ENCODE measurements at regions not wholly inside any gene's neighbourhood (a gene's known extent, or its start where the extent isn't known, plus 50 kb on each side); places are given as distances from the start of the nearest gene placed in this dataset.

GRCh38 chr10:90199093-90199492 is 497.7 kb downstream of the KIF20B start:
- H3K4me3 ChIP-seq (replicated peaks in 1 of 2; ENCODE audit: low read depth in 2 of 2, low read length in 2 of 2), result no peak overlapping the region
- DNase-seq (ENCODE audit: low read depth in 2 of 2), result no peak
- no peak for TF ChIP-seq CTCF (IDR thresholded peaks at IDR 0.05; ENCODE audit: low read depth, low read length)

- no peak overlapping the region for H3K4me3 ChIP-seq (replicated peaks in 1 of 2; ENCODE audit: low read depth in 2 of 2, low read length in 2 of 2)
- no peak for TF ChIP-seq CTCF (IDR thresholded peaks at IDR 0.05; ENCODE audit: low read depth, low read length)
- no peak for DNase-seq (ENCODE audit: low read depth in 2 of 2)
These were observed 498.1 kb downstream of the KIF20B start for GRCh38 chr10:90199513-90199912.

- no peak overlapping the region for H3K4me3 ChIP-seq (replicated peaks in 1 of 2; ENCODE audit: low read depth in 2 of 2, low read length in 2 of 2)
- DNase-seq (ENCODE audit: low read depth in 2 of 2), result no peak
- TF ChIP-seq CTCF (IDR thresholded peaks at IDR 0.05; ENCODE audit: low read depth, low read length), result no peak
These were observed 503.0 kb downstream of the KIF20B start for GRCh38 chr10:90204131-90204955.

GRCh38 chr10:90204956-90205314 is 503.5 kb downstream of the KIF20B start:
- TF ChIP-seq CTCF (IDR thresholded peaks at IDR 0.05; ENCODE audit: low read depth, low read length), result no peak
- peak; percentile 33 to 51 for DNase-seq (ENCODE audit: low read depth in 2 of 2)
- H3K4me3 ChIP-seq (replicated peaks in 1 of 2; ENCODE audit: low read depth in 2 of 2, low read length in 2 of 2), result no peak overlapping the region

GRCh38 chr10:90205340-90205739 is 503.9 kb downstream of the KIF20B start:
- TF ChIP-seq CTCF (IDR thresholded peaks at IDR 0.05; ENCODE audit: low read depth, low read length), result no peak
- H3K4me3 ChIP-seq (replicated peaks in 1 of 2; ENCODE audit: low read depth in 2 of 2, low read length in 2 of 2), result no peak overlapping the region
- no peak for DNase-seq (ENCODE audit: low read depth in 2 of 2)

- no peak for DNase-seq (ENCODE audit: low read depth in 2 of 2)
- TF ChIP-seq CTCF (IDR thresholded peaks at IDR 0.05; ENCODE audit: low read depth, low read length), result no peak
- no peak overlapping the region for H3K4me3 ChIP-seq (replicated peaks in 1 of 2; ENCODE audit: low read depth in 2 of 2, low read length in 2 of 2)
These were observed 512.0 kb downstream of the KIF20B start for GRCh38 chr10:90213346-90213745.

GRCh38 chr10:90218846-90219245 is 517.5 kb downstream of the KIF20B start:
- no peak for TF ChIP-seq CTCF (IDR thresholded peaks at IDR 0.05; ENCODE audit: low read depth, low read length)
- peak in 1 of 2 donors; percentile 44 for DNase-seq (ENCODE audit: low read depth in 2 of 2)
- no peak overlapping the region for H3K4me3 ChIP-seq (replicated peaks in 1 of 2; ENCODE audit: low read depth in 2 of 2, low read length in 2 of 2)
